OCI-LY1 (cell line): ENCODE measurements at regions not wholly inside any gene's neighbourhood (a gene's known extent, or its start where the extent isn't known, plus 50 kb on each side); places are given as distances from the start of the nearest gene placed in this dataset.

Experiments used
- H2AFZ ChIP-seq: fragments of 200-600 bp; sonication (generic), shearing (Covaris generic); 2 replicates; pipeline ENCODE4 v1.6.0; 2014; ENCODE audit warnings: antibody characterized with exemption, mild to moderate bottlenecking, low read length
- H3F3A ChIP-seq: fragments of 200-600 bp; sonication (generic), shearing (Covaris generic); 2 replicates; pipeline ENCODE4 v1.6.0; 2014; ENCODE audit warnings: mild to moderate bottlenecking, antibody characterized with exemption, low read length, moderate library complexity; ENCODE audit not compliant: insufficient read depth
- H3K27ac ChIP-seq: fragments of 200-600 bp; sonication (generic); 2 replicates; pipeline ENCODE4 v1.5.1; 2014; ENCODE audit warnings: low read length, mixed run types, mild to moderate bottlenecking, low read depth; ENCODE audit not compliant: poor library complexity, severe bottlenecking
- H3K27me3 ChIP-seq: fragments of 200-600 bp; sonication (generic); 2 replicates; pipeline ENCODE4 v1.6.0; 2014; ENCODE audit warnings: antibody characterized with exemption, mild to moderate bottlenecking, low read length, moderate library complexity; ENCODE audit not compliant: insufficient read depth
- H3K36me3 ChIP-seq: fragments of 200-600 bp; sonication (generic); 2 replicates; pipeline ENCODE4 v1.6.1; 2014; ENCODE audit warnings: mild to moderate bottlenecking, antibody characterized with exemption, low read length, moderate library complexity, mixed read lengths; ENCODE audit not compliant: insufficient read depth
- H3K4me1 ChIP-seq: fragments of 200-600 bp; sonication (generic); 2 replicates; pipeline ENCODE4 v1.5.1; 2014; ENCODE audit warnings: mild to moderate bottlenecking, low read length, moderate library complexity; ENCODE audit not compliant: insufficient read depth, severe bottlenecking
- H3K4me2 ChIP-seq: fragments of 200-600 bp; sonication (generic), shearing (Covaris generic); 2 replicates; pipeline ENCODE4 v1.6.1; 2014; ENCODE audit warnings: low read length
- H3K4me3 ChIP-seq: fragments of 200-600 bp; sonication (generic); 2 replicates; pipeline ENCODE4 v1.5.1; 2014; ENCODE audit warnings: low read length, low read depth, mild to moderate bottlenecking, mixed read lengths; ENCODE audit not compliant: poor library complexity, severe bottlenecking
- H3K79me2 ChIP-seq: fragments of 200-600 bp; shearing (Covaris generic); 2 replicates; pipeline ENCODE4 v1.6.1; 2016; ENCODE audit warnings: mixed run types, low read length, mixed read lengths; ENCODE audit not compliant: insufficient read depth
- H3K9ac ChIP-seq: fragments of 200-600 bp; sonication (generic), shearing (Covaris generic); 2 replicates; pipeline ENCODE4 v1.6.1; 2014; ENCODE audit warnings: mild to moderate bottlenecking, low read length, mixed read lengths
- H3K9me2 ChIP-seq: fragments of 200-600 bp; sonication (generic), shearing (Covaris generic); 2 replicates; pipeline ENCODE4 v1.6.1; 2014; ENCODE audit warnings: low read depth, mild to moderate bottlenecking, low read length, mixed read lengths
- H3K9me3 ChIP-seq: fragments of 200-600 bp; shearing (Covaris generic); 2 replicates; pipeline ENCODE4 v1.6.1; 2014; ENCODE audit warnings: low read length, mixed read lengths
- H4K20me1 ChIP-seq: fragments of 200-600 bp; sonication (generic), shearing (Covaris generic); 2 replicates; pipeline ENCODE4 v1.6.0; 2016; ENCODE audit warnings: mild to moderate bottlenecking, low read length; ENCODE audit not compliant: insufficient read depth
- EZH2 ChIP-seq: fragments of 200-600 bp; sonication (generic), shearing (Covaris generic); IDR thresholded peaks from 2 replicates; pipeline ENCODE4 v1.8.0; 2017; ENCODE audit warnings: borderline replicate concordance, mixed run types, mild to moderate bottlenecking, antibody characterized with exemption, low read length, moderate library complexity, mixed read lengths
- TF ChIP-seq, protein P1 (sequence below): fragments of 200-600 bp; sonication (generic), shearing (Covaris generic); IDR thresholded peaks from 2 replicates; pipeline ENCODE4 v1.5.1; 2017; ENCODE audit warnings: mild to moderate bottlenecking, antibody characterized with exemption, low read length, moderate library complexity, mixed read lengths

- no peak for TF ChIP-seq EZH2
- TF ChIP-seq, protein P1, sequence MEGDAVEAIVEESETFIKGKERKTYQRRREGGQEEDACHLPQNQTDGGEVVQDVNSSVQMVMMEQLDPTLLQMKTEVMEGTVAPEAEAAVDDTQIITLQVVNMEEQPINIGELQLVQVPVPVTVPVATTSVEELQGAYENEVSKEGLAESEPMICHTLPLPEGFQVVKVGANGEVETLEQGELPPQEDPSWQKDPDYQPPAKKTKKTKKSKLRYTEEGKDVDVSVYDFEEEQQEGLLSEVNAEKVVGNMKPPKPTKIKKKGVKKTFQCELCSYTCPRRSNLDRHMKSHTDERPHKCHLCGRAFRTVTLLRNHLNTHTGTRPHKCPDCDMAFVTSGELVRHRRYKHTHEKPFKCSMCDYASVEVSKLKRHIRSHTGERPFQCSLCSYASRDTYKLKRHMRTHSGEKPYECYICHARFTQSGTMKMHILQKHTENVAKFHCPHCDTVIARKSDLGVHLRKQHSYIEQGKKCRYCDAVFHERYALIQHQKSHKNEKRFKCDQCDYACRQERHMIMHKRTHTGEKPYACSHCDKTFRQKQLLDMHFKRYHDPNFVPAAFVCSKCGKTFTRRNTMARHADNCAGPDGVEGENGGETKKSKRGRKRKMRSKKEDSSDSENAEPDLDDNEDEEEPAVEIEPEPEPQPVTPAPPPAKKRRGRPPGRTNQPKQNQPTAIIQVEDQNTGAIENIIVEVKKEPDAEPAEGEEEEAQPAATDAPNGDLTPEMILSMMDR, result no peak
- Histone ChIP-seq H3K9ac (no peak overlapping the region), H3K4me2 (no peak overlapping the region), H3K36me3 (no peaks in the 10 kb centered on the region), H2AFZ (no peak overlapping the region), H3K27ac (no peak overlapping the region), H3F3A (no peaks in the 10 kb centered on the region), H4K20me1 (no peaks in the 10 kb centered on the region), H3K27me3 (no peaks in the 10 kb centered on the region), H3K4me3 (no peak overlapping the region), H3K9me2 (no peaks in the 10 kb centered on the region), H3K4me1 (peaks cover 3% of the 10 kb centered on the region), H3K79me2 (no peaks in the 10 kb centered on the region), H3K9me3 (no peaks in the 10 kb centered on the region)
These were observed 463.1 kb downstream of the TSN start for GRCh38 chr2:122218596-122218995.

- Histone ChIP-seq H3K9me2 (no peaks in the 10 kb centered on the region), H4K20me1 (no peaks in the 10 kb centered on the region), H3K4me2 (no peak overlapping the region), H3K36me3 (no peaks in the 10 kb centered on the region), H3K27me3 (no peaks in the 10 kb centered on the region), H3F3A (no peaks in the 10 kb centered on the region), H3K4me1 (peaks cover 3% of the 10 kb centered on the region), H2AFZ (no peak overlapping the region), H3K9me3 (no peaks in the 10 kb centered on the region), H3K9ac (no peak overlapping the region), H3K27ac (no peak overlapping the region), H3K79me2 (no peaks in the 10 kb centered on the region), H3K4me3 (no peak overlapping the region)
- TF ChIP-seq EZH2, result no peak
- TF ChIP-seq, protein P1, result no peak
These were observed 464.1 kb downstream of the TSN start for GRCh38 chr2:122219504-122219903.

- Histone ChIP-seq H3F3A (no peaks in the 10 kb centered on the region), H3K79me2 (no peaks in the 10 kb centered on the region), H3K9me2 (no peaks in the 10 kb centered on the region), H3K4me1 (peaks cover 3% of the 10 kb centered on the region), H3K9me3 (no peaks in the 10 kb centered on the region), H3K9ac (no peak overlapping the region), H4K20me1 (no peaks in the 10 kb centered on the region), H3K27me3 (no peaks in the 10 kb centered on the region), H3K36me3 (no peaks in the 10 kb centered on the region), H3K4me3 (no peak overlapping the region), H2AFZ (no peak overlapping the region), H3K27ac (no peak overlapping the region), H3K4me2 (no peak overlapping the region)
- TF ChIP-seq, protein P1, result no peak
- no peak for TF ChIP-seq EZH2
These were observed 466.2 kb downstream of the TSN start for GRCh38 chr2:122221665-122222064.
